RWPE1 (cell line): ENCODE measurements at regions not wholly inside any gene's neighbourhood (a gene's known extent, or its start where the extent isn't known, plus 50 kb on each side); places are given as distances from the start of the nearest gene placed in this dataset.
A peak's percentile ranks its signal among the peaks of the same experiment; 100 is the strongest.
"Not testable (repeated sequence)": the region's sequence is repeated elsewhere in the genome, so short reads cannot be mapped to it uniquely, and the experiment has no call there.

ENCODE experiments used
- CTCF ChIA-PET: fragments of 350-600 bp; sonication (Branson Sonifier 250); formaldehyde crosslinking; extraction: SDS; loops from one replicate; lab custom pipeline; 2021; lab: Yijun Ruan, JAX
- POLR2A ChIA-PET: fragments of 400-600 bp; formaldehyde crosslinking; extraction: SDS; loops from one replicate; lab custom pipeline; 2020; ENCODE audit warnings: antibody characterized with exemption; ENCODE audit not compliant: low non-redundant PET; lab: Yijun Ruan, JAX
- DNase-seq: peaks from one replicate; pipeline ENCODE4 v3.0.0; 2012; ENCODE audit warnings: low spot score
- H3K27ac ChIP-seq: fragments of 450-650 bp; 2 replicates; pipeline ENCODE4 v1.5.1; 2017
- TF ChIP-seq, protein P1 (sequence below): fragments of 450-650 bp; conservative IDR thresholded peaks from 2 replicates; pipeline ENCODE4 v1.5.1; 2017; ENCODE audit warnings: low read depth, mild to moderate bottlenecking

DNA sequence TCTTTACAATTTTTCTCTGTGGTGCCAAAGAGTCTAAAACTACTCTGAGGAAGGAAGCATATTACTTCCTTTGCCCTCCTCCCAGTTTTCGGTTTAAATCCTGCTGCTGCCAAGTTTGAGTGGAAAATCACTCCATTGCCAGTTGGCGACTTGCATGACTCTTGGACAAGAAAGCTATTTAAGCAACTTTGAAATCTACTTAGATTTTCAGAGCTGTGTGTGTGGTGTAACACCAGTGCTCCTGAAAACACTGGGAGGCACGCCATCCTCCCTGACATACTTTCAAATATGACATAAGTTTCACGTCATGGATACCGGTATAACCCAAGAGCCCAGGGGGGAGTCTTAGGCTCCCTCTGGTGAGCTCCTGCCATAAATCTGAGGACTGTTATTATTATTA lies 83.5 kb upstream of the RIOK2 start:
- no peak for DNase-seq
- H3K27ac ChIP-seq: no peak overlapping the region
- ChIA-PET POLR2A (no interaction called here), CTCF (no interaction called here)
- TF ChIP-seq, protein P1, sequence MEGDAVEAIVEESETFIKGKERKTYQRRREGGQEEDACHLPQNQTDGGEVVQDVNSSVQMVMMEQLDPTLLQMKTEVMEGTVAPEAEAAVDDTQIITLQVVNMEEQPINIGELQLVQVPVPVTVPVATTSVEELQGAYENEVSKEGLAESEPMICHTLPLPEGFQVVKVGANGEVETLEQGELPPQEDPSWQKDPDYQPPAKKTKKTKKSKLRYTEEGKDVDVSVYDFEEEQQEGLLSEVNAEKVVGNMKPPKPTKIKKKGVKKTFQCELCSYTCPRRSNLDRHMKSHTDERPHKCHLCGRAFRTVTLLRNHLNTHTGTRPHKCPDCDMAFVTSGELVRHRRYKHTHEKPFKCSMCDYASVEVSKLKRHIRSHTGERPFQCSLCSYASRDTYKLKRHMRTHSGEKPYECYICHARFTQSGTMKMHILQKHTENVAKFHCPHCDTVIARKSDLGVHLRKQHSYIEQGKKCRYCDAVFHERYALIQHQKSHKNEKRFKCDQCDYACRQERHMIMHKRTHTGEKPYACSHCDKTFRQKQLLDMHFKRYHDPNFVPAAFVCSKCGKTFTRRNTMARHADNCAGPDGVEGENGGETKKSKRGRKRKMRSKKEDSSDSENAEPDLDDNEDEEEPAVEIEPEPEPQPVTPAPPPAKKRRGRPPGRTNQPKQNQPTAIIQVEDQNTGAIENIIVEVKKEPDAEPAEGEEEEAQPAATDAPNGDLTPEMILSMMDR: no peak

DNA sequence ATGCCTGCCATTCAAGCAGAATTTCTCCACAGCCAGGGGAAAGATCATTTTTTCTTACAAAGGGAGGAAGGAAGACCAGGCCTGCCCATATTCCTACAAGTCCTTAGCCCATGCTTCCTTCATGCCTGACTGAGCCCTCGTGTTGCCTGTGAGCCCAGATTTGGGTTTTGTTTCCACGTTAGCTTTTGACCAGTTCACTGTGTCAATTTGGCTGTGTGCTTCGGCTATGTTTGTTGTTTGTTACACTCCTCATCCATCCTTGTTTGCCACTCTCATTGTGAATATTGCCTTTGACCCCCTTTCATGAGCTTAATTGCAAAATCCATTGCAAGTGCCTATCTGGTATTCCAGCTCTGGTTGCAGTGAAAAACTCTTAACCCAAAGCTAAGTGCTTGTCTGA lies 84.7 kb upstream of the RIOK2 start:
- TF ChIP-seq, protein P1: no peak
- ChIA-PET CTCF (interaction anchor here (1.2 kb wide), 1 partner anchor 37 kb away, joined by 3 read pairs; no protein-coding TSS in a partner anchor), POLR2A (no interaction called here)
- no peak for DNase-seq
- no peak overlapping the region for H3K27ac ChIP-seq

DNA sequence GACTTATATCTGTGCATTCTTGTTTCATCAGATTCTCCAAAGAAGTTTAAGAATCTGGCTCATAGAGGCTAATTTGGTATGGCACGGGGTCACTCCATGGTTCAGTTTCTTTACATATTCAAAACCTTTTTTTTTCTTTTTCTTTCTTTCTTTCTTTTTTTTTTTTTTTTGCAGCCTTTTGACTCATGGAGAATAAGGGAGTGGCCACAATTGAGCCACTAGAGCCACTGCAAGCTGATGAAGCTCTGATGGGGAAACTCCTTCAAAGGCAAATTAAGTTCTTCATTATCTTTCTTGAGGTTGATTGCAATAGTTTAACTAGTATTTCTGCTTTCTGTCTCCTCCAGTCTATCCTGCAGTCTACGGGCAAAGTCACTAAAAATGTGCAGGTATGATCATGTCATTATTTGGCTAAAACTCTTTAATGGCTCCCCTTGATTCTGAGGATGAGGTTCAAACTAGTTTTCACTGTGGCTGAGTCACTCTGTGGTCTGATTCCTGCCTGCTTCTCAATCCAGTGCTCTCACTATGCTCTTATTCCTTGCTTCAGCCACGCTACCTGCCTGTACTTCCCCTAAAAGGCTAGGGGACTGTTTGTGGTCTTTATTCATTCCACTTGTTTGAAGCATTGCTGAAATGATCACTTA lies 93.5 kb upstream of the RIOK2 start:
- DNase-seq: no peak
- ChIA-PET CTCF (no interaction called here), POLR2A (no interaction called here)
- H3K27ac ChIP-seq: no peak overlapping the region
- TF ChIP-seq, protein P1: no peak

DNA sequence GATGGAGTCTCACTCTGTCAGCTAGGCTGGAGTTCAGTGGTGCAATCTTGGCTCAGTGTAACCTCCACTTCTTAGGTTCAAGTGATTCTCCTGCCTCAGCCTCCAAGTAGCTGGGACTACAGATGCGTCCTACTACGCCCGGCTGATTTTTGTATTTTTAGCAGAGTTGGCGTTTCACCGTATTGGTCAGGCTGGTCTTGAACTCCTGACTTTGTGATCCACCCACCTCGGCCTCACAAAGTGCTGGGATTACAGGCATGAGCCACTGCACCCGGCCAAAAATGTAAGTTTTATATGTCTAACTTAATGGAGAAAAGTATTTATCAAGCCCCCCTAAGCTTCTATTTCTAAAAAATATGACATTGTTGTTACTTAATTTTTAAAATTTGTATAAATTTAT lies 98.2 kb upstream of the RIOK2 start:
- ChIA-PET POLR2A (no interaction called here), CTCF (interaction anchor here (0.6 kb wide), 2 partner anchors 462 to 581 kb away, joined by 3 read pairs; no protein-coding TSS in a partner anchor)
- no peak overlapping the region for H3K27ac ChIP-seq
- TF ChIP-seq, protein P1: no peak
- DNase-seq: no peak

DNA sequence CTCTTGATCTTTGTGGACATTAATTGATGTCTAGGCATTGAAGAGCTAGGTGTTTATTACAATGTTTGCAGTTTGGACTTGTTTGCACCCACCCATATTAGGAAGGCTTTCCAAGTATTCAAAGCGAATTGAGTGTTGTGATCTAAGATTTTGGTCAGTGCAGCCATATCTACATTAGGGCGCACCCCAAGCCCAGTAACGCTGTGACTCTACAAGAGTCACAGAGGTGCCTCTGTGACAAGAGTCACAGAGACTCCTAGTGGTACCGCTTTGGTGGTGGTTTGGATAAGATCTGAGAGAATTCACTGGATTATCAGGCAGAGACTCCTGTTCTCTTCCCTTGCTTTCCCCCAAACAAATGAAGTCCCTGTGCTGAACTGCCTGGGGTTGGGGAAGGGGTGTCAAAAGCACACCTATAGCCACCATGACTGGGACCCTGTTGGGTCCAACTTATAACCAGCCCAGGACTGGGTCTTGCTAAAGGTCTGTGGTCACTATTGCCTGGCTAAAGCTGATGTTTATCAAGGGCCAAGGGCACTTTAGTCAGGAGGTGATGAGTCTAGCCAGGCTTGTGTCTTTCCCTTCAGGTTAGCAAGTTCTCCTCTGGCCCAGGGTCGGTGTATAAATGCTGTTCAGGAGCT lies 114.1 kb upstream of the RIOK2 start:
- TF ChIP-seq, protein P1: peak; percentile 26; the same call in 1 of the 2 replicates
- no peak overlapping the region for H3K27ac ChIP-seq
- ChIA-PET CTCF (interaction anchor here (0.5 to 0.8 kb wide), 5 partner anchors 34 to 1472 kb away, joined by 3 to 6 read pairs (median 4); no protein-coding TSS in a partner anchor), POLR2A (no interaction called here)
- peak; percentile 16 for DNase-seq

DNA sequence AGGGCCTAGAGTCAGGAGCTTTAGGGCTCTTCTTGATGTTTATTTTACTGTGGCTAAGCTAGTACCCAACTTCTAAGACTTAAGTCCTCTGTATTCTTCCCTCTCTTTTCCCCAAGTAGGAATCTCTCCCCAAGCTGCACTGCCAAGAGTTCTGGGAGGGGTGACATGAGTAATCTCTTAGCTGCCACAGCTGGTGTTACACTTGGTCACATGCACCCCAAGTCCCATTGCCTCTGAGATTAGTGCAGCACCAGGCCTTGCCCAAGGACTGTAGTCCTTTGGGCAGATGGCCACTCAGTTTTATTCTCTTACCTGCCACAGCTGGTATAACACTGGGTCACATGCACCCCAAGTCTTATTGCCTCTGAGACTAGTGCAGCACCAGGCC lies 114.7 kb upstream of the RIOK2 start:
- DNase-seq: no peak
- ChIA-PET CTCF (interaction anchor here (0.6 kb wide), 1 partner anchor 719 kb away, joined by 3 read pairs; no protein-coding TSS in a partner anchor), POLR2A (no interaction called here)
- TF ChIP-seq, protein P1: no peak
- H3K27ac ChIP-seq: no peak overlapping the region

DNA sequence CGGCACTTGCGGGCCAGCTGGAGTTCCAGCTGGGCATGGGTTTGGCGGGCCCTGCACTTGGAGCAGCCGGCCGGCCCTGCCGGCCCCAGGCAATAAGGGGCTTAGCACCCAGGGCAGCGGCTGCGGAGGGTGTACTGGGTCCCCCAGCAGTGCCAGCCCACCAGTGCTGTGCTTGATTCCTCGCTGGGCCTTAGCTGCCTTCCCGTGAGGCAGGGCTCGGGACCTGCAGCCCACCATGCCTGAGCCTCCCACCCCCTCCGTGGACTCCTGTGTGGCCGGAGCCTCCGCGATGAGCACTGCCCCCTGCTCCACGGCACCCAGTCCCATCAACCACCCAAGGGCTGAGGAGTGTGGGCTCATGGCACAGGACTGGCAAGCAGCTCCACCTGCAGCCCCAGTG lies 118.1 kb upstream of the RIOK2 start:
- H3K27ac ChIP-seq, DNase-seq, POLR2A ChIA-PET: not testable (repeated sequence)
- CTCF ChIA-PET: interaction anchor here (0.5 kb wide), 1 partner anchor 95 kb away, joined by 3 read pairs; no protein-coding TSS in a partner anchor
